ENCODE measurements at regions not wholly inside any gene's neighbourhood (a gene's known extent, or its start where the extent isn't known, plus 50 kb on each side); places are given as distances from the start of the nearest gene placed in this dataset.

DNA sequence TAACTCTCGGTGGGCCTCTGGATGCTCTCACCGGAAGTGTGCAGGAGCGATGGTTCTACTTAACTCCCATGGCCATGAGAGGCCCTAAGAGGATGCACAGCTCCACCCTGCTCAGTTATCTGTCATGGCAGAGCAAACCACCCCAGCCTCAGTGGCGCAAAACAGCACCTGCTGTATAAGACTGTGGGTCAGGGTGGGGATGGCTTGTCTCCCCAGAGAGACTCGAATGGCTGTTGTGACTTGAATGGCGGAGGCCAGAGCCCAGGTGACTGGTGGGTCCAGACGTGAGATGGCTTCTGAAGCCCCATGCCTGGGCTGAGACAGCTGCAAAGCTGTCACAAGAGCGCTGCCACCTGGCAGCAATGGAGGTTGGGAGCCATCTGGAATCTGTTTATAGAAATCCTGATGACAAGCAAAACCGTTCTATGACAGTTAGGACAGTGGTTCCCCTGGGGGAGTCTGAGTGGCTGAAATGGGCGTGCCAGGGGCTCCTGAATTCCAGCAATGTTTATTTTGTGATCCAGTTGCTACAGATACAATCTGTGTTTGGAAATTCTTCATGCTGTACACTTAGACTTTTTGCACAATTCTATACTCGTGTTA, 490.5 kb downstream of the TCERG1L start:
- TF ChIP-seq, protein P1, sequence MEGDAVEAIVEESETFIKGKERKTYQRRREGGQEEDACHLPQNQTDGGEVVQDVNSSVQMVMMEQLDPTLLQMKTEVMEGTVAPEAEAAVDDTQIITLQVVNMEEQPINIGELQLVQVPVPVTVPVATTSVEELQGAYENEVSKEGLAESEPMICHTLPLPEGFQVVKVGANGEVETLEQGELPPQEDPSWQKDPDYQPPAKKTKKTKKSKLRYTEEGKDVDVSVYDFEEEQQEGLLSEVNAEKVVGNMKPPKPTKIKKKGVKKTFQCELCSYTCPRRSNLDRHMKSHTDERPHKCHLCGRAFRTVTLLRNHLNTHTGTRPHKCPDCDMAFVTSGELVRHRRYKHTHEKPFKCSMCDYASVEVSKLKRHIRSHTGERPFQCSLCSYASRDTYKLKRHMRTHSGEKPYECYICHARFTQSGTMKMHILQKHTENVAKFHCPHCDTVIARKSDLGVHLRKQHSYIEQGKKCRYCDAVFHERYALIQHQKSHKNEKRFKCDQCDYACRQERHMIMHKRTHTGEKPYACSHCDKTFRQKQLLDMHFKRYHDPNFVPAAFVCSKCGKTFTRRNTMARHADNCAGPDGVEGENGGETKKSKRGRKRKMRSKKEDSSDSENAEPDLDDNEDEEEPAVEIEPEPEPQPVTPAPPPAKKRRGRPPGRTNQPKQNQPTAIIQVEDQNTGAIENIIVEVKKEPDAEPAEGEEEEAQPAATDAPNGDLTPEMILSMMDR (IDR thresholded peaks at IDR 0.05): no peak
- TF ChIP-seq EP300 (IDR thresholded peaks at IDR 0.05): no peak
